B cell (primary cell): ENCODE measurements at regions not wholly inside any gene's neighbourhood (a gene's known extent, or its start where the extent isn't known, plus 50 kb on each side); places are given as distances from the start of the nearest gene placed in this dataset.
"Not testable (repeated sequence)": the region's sequence is repeated elsewhere in the genome, so short reads cannot be mapped to it uniquely, and the experiment has no call there.

Experiments
- ATAC-seq: fragments of 200-7000 bp; cut with Tn5 transposase; one replicate; pipeline ENCODE4 v1.10.0; 2021; ENCODE audit warnings: low read depth, mild to moderate bottlenecking, moderate number of reproducible peaks, moderate library complexity
- CTCF ChIA-PET: fragments of 350-600 bp; sonication (Branson Sonifier 250); formaldehyde crosslinking; loops from one replicate; lab custom pipeline; 2021; ENCODE audit warnings: antibody characterized with exemption, inconsistent platforms; lab: Charles Lee
- POLR2A ChIA-PET: fragments of 350-600 bp; sonication (Branson Sonifier 250); formaldehyde crosslinking; loops from one replicate; lab custom pipeline; 2021; ENCODE audit warnings: antibody characterized with exemption; lab: Charles Lee
- DNase-seq: peaks from one replicate; pipeline ENCODE4 v3.0.0; 2013
- H2AFZ ChIP-seq: 2 replicates; pipeline ENCODE4 v1.6.1; 2012; ENCODE audit warnings: mild to moderate bottlenecking, low read depth, low read length; ENCODE audit not compliant: insufficient read depth, poor library complexity, severe bottlenecking
- H3K27ac ChIP-seq, 2 donors: 1 replicate in 1 of 2; 2 replicates in 1 of 2; pipeline ENCODE4 v1.5.1; 2012 to 2013; ENCODE audit warnings: low read length in 2 of 2, mild to moderate bottlenecking in 2 of 2, moderate library complexity in 1 of 2
- H3K27me3 ChIP-seq, 4 experiments: fragments of 200-600 bp in 1 of 4; sonication (generic) in 1 of 4; replicated peaks in 1 of 4; 1 replicate in 2 of 4; 2 replicates in 2 of 4; pipeline versions ENCODE4 v1.6.1 to v1.7.0; 2013 to 2016; ENCODE audit warnings: low read length in 3 of 4, mild to moderate bottlenecking in 2 of 4, mixed read lengths in 1 of 4, moderate library complexity in 1 of 4; ENCODE audit not compliant: insufficient read depth in 4 of 4, control insufficient read depth in 3 of 4; ENCODE audit errors: control extremely low read depth in 1 of 4
- H3K36me3 ChIP-seq, 2 experiments: replicated peaks in 1 of 2; 1 replicate in 1 of 2; 2 replicates in 1 of 2; pipeline versions ENCODE4 v1.6.1 to v1.7.1; 2013; ENCODE audit warnings: low read length in 1 of 2; ENCODE audit not compliant: insufficient read depth in 2 of 2, control insufficient read depth in 1 of 2; ENCODE audit errors: control extremely low read depth in 1 of 2, extremely low read depth in 1 of 2
- H3K4me1 ChIP-seq, 2 donors: fragments of 200-600 bp in 1 of 2; sonication (generic) in 1 of 2; 1 replicate in 1 of 2; 2 replicates in 1 of 2; pipeline versions ENCODE4 v1.5.1 to v1.6.1; 2013 to 2017; ENCODE audit warnings: low read length in 2 of 2; ENCODE audit not compliant: control insufficient read depth in 2 of 2, insufficient read depth in 2 of 2
- H3K4me2 ChIP-seq: replicated peaks from 2 replicates; pipeline ENCODE3; 2012; ENCODE audit warnings: mild to moderate bottlenecking, low read depth, low read length; ENCODE audit not compliant: poor library complexity, severe bottlenecking
- H3K4me3 ChIP-seq, 5 experiments: fragments of 200-600 bp in 1 of 5; sonication (generic) in 1 of 5; 1 replicate in 3 of 5; 2 replicates in 2 of 5; pipeline versions ENCODE4 v1.5.1 to v1.7.0; 2011 to 2016; ENCODE audit warnings: low read length in 4 of 5, mild to moderate bottlenecking in 4 of 5, low read depth in 2 of 5, control low read depth in 1 of 5, moderate library complexity in 1 of 5; ENCODE audit not compliant: insufficient read depth in 1 of 5; ENCODE audit errors: control extremely low read depth in 1 of 5, extremely low read depth in 1 of 5
- H3K79me2 ChIP-seq: fragments of 200-600 bp; sonication (generic); one replicate; pipeline ENCODE4 v1.6.0; 2016; ENCODE audit warnings: low read length; ENCODE audit not compliant: control insufficient read depth, insufficient read depth
- H3K9ac ChIP-seq: fragments of 200-600 bp; sonication (generic); 2 replicates; pipeline ENCODE4 v1.6.1; 2017; ENCODE audit warnings: mild to moderate bottlenecking, low read length, moderate library complexity
- H3K9me3 ChIP-seq, 3 donors: one replicate each; pipeline versions ENCODE4 v1.6.1 to v1.7.1; 2013; ENCODE audit warnings: low read length in 2 of 3; ENCODE audit not compliant: control insufficient read depth in 2 of 3, insufficient read depth in 1 of 3; ENCODE audit errors: control extremely low read depth in 1 of 3
- H4K20me1 ChIP-seq: 2 replicates; pipeline ENCODE4 v1.6.0; 2012; ENCODE audit warnings: mild to moderate bottlenecking, low read length; ENCODE audit not compliant: insufficient read depth, control insufficient read depth, poor library complexity, severe bottlenecking
- H3K27ac Mint-ChIP-seq: one replicate; pipeline ENCODE4 v1.8.0; 2021; ENCODE audit warnings: mixed read lengths
- H3K27me3 Mint-ChIP-seq: one replicate; pipeline ENCODE4 v1.8.0; 2021; ENCODE audit warnings: mixed read lengths
- H3K4me1 Mint-ChIP-seq: one replicate; pipeline ENCODE4 v1.8.0; 2021; ENCODE audit warnings: mixed read lengths
- H3K4me3 Mint-ChIP-seq: one replicate; pipeline ENCODE4 v1.8.0; 2021; ENCODE audit warnings: mixed read lengths
- H3K9me3 Mint-ChIP-seq: one replicate; pipeline ENCODE4 v1.8.0; 2022; ENCODE audit warnings: mixed read lengths; ENCODE audit not compliant: insufficient read depth
- CTCF ChIP-seq: fragments of 200-600 bp; IDR thresholded peaks from one replicate; pipeline ENCODE4 v1.8.0; 2022; ENCODE audit warnings: antibody characterized with exemption, mild to moderate bottlenecking
- EZH2 ChIP-seq: IDR thresholded peaks from 2 replicates; pipeline ENCODE4 v1.6.1; 2012; ENCODE audit warnings: borderline replicate concordance, low read depth, mild to moderate bottlenecking, moderate library complexity, low read length; ENCODE audit not compliant: insufficient read depth, poor library complexity, severe bottlenecking
- WGBS: methylation state at CpG from one replicate; pipeline ENCODE4 v1.1.5; 2013; ENCODE audit warnings: missing lambda C conversion rate; ENCODE audit not compliant: insufficient coverage; 5-methylcytosine and 5-hydroxymethylcytosine counted together
- intact Hi-C: fragments of 100-400 bp; cut with micrococcal nuclease; formaldehyde crosslinking; loops from one replicate; pipeline ENCODE4 v1.10.0; 2022

- H3K4me3 ChIP-seq, result no peak overlapping the region
- DNase-seq (no peak), ATAC-seq (no peak)
- H3K4me2 ChIP-seq, result no peak overlapping the region
- CTCF ChIA-PET, result no interaction called here
- Mint-ChIP-seq H3K9me3 (peaks cover 6% of the 10 kb centered on the region), H3K4me3 (no peak overlapping the region), H3K4me1 (no peaks in the 10 kb centered on the region), H3K27me3 (no peaks in the 10 kb centered on the region), H3K27ac (no peak overlapping the region)
- no peaks in the 10 kb centered on the region for H4K20me1 ChIP-seq
- H3K27ac ChIP-seq, result no peak overlapping the region
- no peaks in the 10 kb centered on the region for H3K36me3 ChIP-seq
- intact Hi-C loops, result no loop called here
- no peak overlapping the region for H2AFZ ChIP-seq
- H3K27me3 ChIP-seq, result no peaks in the 10 kb centered on the region
- H3K79me2 ChIP-seq, result no peaks in the 10 kb centered on the region
- no peaks in the 10 kb centered on the region for H3K4me1 ChIP-seq
- peaks cover 0 to 4% (median 1%) of the 10 kb centered on the region in 3 donors for H3K9me3 ChIP-seq
- H3K9ac ChIP-seq, result no peak overlapping the region
- POLR2A ChIA-PET, result no interaction called here
- TF ChIP-seq EZH2 (no peak), CTCF (no peak)
These were observed 1532.5 kb upstream of the RAG2 start for GRCh38 chr11:38130514-38130913.

- H3K4me3 Mint-ChIP-seq, result no peak overlapping the region
- 86% methylated on average over 9 of the region's 9 CpGs for WGBS
- Histone ChIP-seq H3K79me2 (no peaks in the 10 kb centered on the region), H3K9me3 (peaks cover 0 to 5% (median 0%) of the 10 kb centered on the region in 3 donors), H3K4me2 (no peak overlapping the region), H3K27ac (no peak overlapping the region), H4K20me1 (no peaks in the 10 kb centered on the region), H3K9ac (no peak overlapping the region), H2AFZ (no peak overlapping the region), H3K4me1 (no peaks in the 10 kb centered on the region), H3K4me3 (no peak overlapping the region), H3K27me3 (no peaks in the 10 kb centered on the region), H3K36me3 (no peaks in the 10 kb centered on the region)
- H3K27me3 Mint-ChIP-seq, result no peaks in the 10 kb centered on the region
- no peak overlapping the region for H3K27ac Mint-ChIP-seq
- H3K4me1 Mint-ChIP-seq, result no peaks in the 10 kb centered on the region
- DNase-seq (no peak), ATAC-seq (no peak)
- no peak for TF ChIP-seq EZH2
- TF ChIP-seq CTCF, result no peak
- peaks cover 9% of the 10 kb centered on the region for H3K9me3 Mint-ChIP-seq
- ChIA-PET CTCF (no interaction called here), POLR2A (no interaction called here)
- intact Hi-C loops, result no loop called here
These were observed 1525.6 kb upstream of the RAG2 start for GRCh38 chr11:38123673-38124072.

- H3K4me3 ChIP-seq, H3K4me1 Mint-ChIP-seq, H4K20me1 ChIP-seq, H3K4me3 Mint-ChIP-seq, H3K9me3 ChIP-seq, H3K4me2 ChIP-seq, POLR2A ChIA-PET, H3K27ac ChIP-seq, intact Hi-C loops, H3K27ac Mint-ChIP-seq, CTCF ChIA-PET, ATAC-seq, H3K27me3 ChIP-seq, DNase-seq, H3K4me1 ChIP-seq, H2AFZ ChIP-seq, H3K9me3 Mint-ChIP-seq, H3K36me3 ChIP-seq, H3K9ac ChIP-seq, H3K79me2 ChIP-seq, H3K27me3 Mint-ChIP-seq: not testable (repeated sequence)
- WGBS, result 98% methylated on average over 4 of the region's 5 CpGs
These were observed 1518.6 kb upstream of the RAG2 start for GRCh38 chr11:38116616-38117015.
